ENCODE measurements at regions not wholly inside any gene's neighbourhood (a gene's known extent, or its start where the extent isn't known, plus 50 kb on each side); places are given as distances from the start of the nearest gene placed in this dataset.
"Not testable (repeated sequence)": the region's sequence is repeated elsewhere in the genome, so short reads cannot be mapped to it uniquely, and the experiment has no call there.

GRCh38 chr16:76665571-76666275, 388.5 kb downstream of the CNTNAP4 start:
- no peaks in the 10 kb centered on the region for H3K36me3 ChIP-seq (ENCODE audit: control insufficient read depth, insufficient read depth, low read length)
- H3K9me3 ChIP-seq (ENCODE audit: control insufficient read depth, low read length), result no peaks in the 10 kb centered on the region
- H3K4me3 ChIP-seq (ENCODE audit: extremely low read depth, insufficient read depth, low read length, poor library complexity, severe bottlenecking), result no peak overlapping the region
- no peak overlapping the region for H3K27ac ChIP-seq (ENCODE audit: low read depth, low read length, severe bottlenecking)
- 81 to 100% methylated on average over 1 to 3 of the region's 4 CpGs for WGBS, 2 experiments (ENCODE audit: insufficient coverage in 2 of 2)
- no peaks in the 10 kb centered on the region for H3K4me1 ChIP-seq (ENCODE audit: control insufficient read depth, insufficient read depth, low read length, poor library complexity, severe bottlenecking)

GRCh38 chr16:76668207-76668725, 391.1 kb downstream of the CNTNAP4 start:
- 66 to 76% methylated on average over 4 to 6 of the region's 8 CpGs for WGBS, 2 experiments (ENCODE audit: insufficient coverage in 2 of 2)
- no peaks in the 10 kb centered on the region for H3K4me1 ChIP-seq (ENCODE audit: control insufficient read depth, insufficient read depth, low read length, poor library complexity, severe bottlenecking)
- H3K27ac ChIP-seq (ENCODE audit: low read depth, low read length, severe bottlenecking), result no peak overlapping the region
- no peaks in the 10 kb centered on the region for H3K36me3 ChIP-seq (ENCODE audit: control insufficient read depth, insufficient read depth, low read length)
- H3K4me3 ChIP-seq (ENCODE audit: extremely low read depth, insufficient read depth, low read length, poor library complexity, severe bottlenecking), result no peak overlapping the region
- no peaks in the 10 kb centered on the region for H3K9me3 ChIP-seq (ENCODE audit: control insufficient read depth, low read length)

- H3K9me3 ChIP-seq (ENCODE audit: control insufficient read depth, low read length), result no peaks in the 10 kb centered on the region
- no peak overlapping the region for H3K27ac ChIP-seq (ENCODE audit: low read depth, low read length, severe bottlenecking)
- H3K4me3 ChIP-seq (ENCODE audit: extremely low read depth, insufficient read depth, low read length, poor library complexity, severe bottlenecking), result no peak overlapping the region
- no peaks in the 10 kb centered on the region for H3K36me3 ChIP-seq (ENCODE audit: control insufficient read depth, insufficient read depth, low read length)
- WGBS, 2 experiments (ENCODE audit: insufficient coverage in 2 of 2), result 100% methylated on average over 1 of the region's 3 CpGs; no CpG with 5 or more reads in 1 of the 2 experiments
- no peaks in the 10 kb centered on the region for H3K4me1 ChIP-seq (ENCODE audit: control insufficient read depth, insufficient read depth, low read length, poor library complexity, severe bottlenecking)
Observed at GRCh38 chr16:76669288-76669687, 392.1 kb downstream of the CNTNAP4 start.

GRCh38 chr16:76670125-76670857, 393.1 kb downstream of the CNTNAP4 start:
- H3K4me1 ChIP-seq (ENCODE audit: control insufficient read depth, insufficient read depth, low read length, poor library complexity, severe bottlenecking), result no peaks in the 10 kb centered on the region
- 100% methylated on average over 1 of the region's 5 CpGs for WGBS, 2 experiments (ENCODE audit: insufficient coverage in 2 of 2)
- H3K36me3 ChIP-seq (ENCODE audit: control insufficient read depth, insufficient read depth, low read length), result no peaks in the 10 kb centered on the region
- H3K27ac ChIP-seq (ENCODE audit: low read depth, low read length, severe bottlenecking), result no peak overlapping the region
- H3K4me3 ChIP-seq (ENCODE audit: extremely low read depth, insufficient read depth, low read length, poor library complexity, severe bottlenecking), result no peak overlapping the region
- H3K9me3 ChIP-seq (ENCODE audit: control insufficient read depth, low read length), result no peaks in the 10 kb centered on the region

GRCh38 chr16:76676356-76676755, 399.2 kb downstream of the CNTNAP4 start:
- WGBS, 2 experiments (ENCODE audit: insufficient coverage in 2 of 2), result 62 to 78% methylated on average over 1 of the region's 1 CpG
- Histone ChIP-seq H3K27ac (ENCODE audit: low read depth, low read length, severe bottlenecking) (no peak overlapping the region), H3K36me3 (ENCODE audit: control insufficient read depth, insufficient read depth, low read length) (no peaks in the 10 kb centered on the region), H3K9me3 (ENCODE audit: control insufficient read depth, low read length) (no peaks in the 10 kb centered on the region), H3K4me1 (ENCODE audit: control insufficient read depth, insufficient read depth, low read length, poor library complexity, severe bottlenecking) (no peaks in the 10 kb centered on the region), H3K4me3 (ENCODE audit: extremely low read depth, insufficient read depth, low read length, poor library complexity, severe bottlenecking) (no peak overlapping the region)

GRCh38 chr16:76681296-76681695, 404.1 kb downstream of the CNTNAP4 start:
- H3K4me1 ChIP-seq (ENCODE audit: control insufficient read depth, insufficient read depth, low read length, poor library complexity, severe bottlenecking), result peaks cover 4% of the 10 kb centered on the region
- WGBS, 2 experiments (ENCODE audit: insufficient coverage in 2 of 2), result 80 to 91% methylated on average over 1 to 3 of the region's 4 CpGs
- no peak overlapping the region for H3K4me3 ChIP-seq (ENCODE audit: extremely low read depth, insufficient read depth, low read length, poor library complexity, severe bottlenecking)
- no peaks in the 10 kb centered on the region for H3K9me3 ChIP-seq (ENCODE audit: control insufficient read depth, low read length)
- H3K36me3 ChIP-seq (ENCODE audit: control insufficient read depth, insufficient read depth, low read length), result no peaks in the 10 kb centered on the region
- H3K27ac ChIP-seq (ENCODE audit: low read depth, low read length, severe bottlenecking), result no peak overlapping the region

GRCh38 chr16:76683051-76683450, 405.9 kb downstream of the CNTNAP4 start:
- no peaks in the 10 kb centered on the region for H3K9me3 ChIP-seq (ENCODE audit: control insufficient read depth, low read length)
- no peaks in the 10 kb centered on the region for H3K36me3 ChIP-seq (ENCODE audit: control insufficient read depth, insufficient read depth, low read length)
- no CpG with 5 or more reads among the region's 4 CpGs for WGBS, 2 experiments (ENCODE audit: insufficient coverage in 2 of 2)
- H3K4me3 ChIP-seq (ENCODE audit: extremely low read depth, insufficient read depth, low read length, poor library complexity, severe bottlenecking), result no peak overlapping the region
- H3K27ac ChIP-seq (ENCODE audit: low read depth, low read length, severe bottlenecking), result no peak overlapping the region
- peaks cover 4% of the 10 kb centered on the region for H3K4me1 ChIP-seq (ENCODE audit: control insufficient read depth, insufficient read depth, low read length, poor library complexity, severe bottlenecking)

GRCh38 chr16:76696876-76697275, 419.7 kb downstream of the CNTNAP4 start:
- no peak overlapping the region for H3K27ac ChIP-seq (ENCODE audit: low read depth, low read length, severe bottlenecking)
- no peaks in the 10 kb centered on the region for H3K4me1 ChIP-seq (ENCODE audit: control insufficient read depth, insufficient read depth, low read length, poor library complexity, severe bottlenecking)
- H3K9me3 ChIP-seq (ENCODE audit: control insufficient read depth, low read length), result no peaks in the 10 kb centered on the region
- 76 to 100% methylated on average over 2 of the region's 2 CpGs for WGBS, 2 experiments (ENCODE audit: insufficient coverage in 2 of 2)
- no peak overlapping the region for H3K4me3 ChIP-seq (ENCODE audit: extremely low read depth, insufficient read depth, low read length, poor library complexity, severe bottlenecking)
- H3K36me3 ChIP-seq (ENCODE audit: control insufficient read depth, insufficient read depth, low read length), result no peaks in the 10 kb centered on the region

- no peaks in the 10 kb centered on the region for H3K9me3 ChIP-seq (ENCODE audit: control insufficient read depth, low read length)
- no peaks in the 10 kb centered on the region for H3K4me1 ChIP-seq (ENCODE audit: control insufficient read depth, insufficient read depth, low read length, poor library complexity, severe bottlenecking)
- no peaks in the 10 kb centered on the region for H3K36me3 ChIP-seq (ENCODE audit: control insufficient read depth, insufficient read depth, low read length)
- H3K4me3 ChIP-seq (ENCODE audit: extremely low read depth, insufficient read depth, low read length, poor library complexity, severe bottlenecking), result no peak overlapping the region
- H3K27ac ChIP-seq (ENCODE audit: low read depth, low read length, severe bottlenecking), result no peak overlapping the region
Observed at GRCh38 chr16:76705892-76706291, 428.7 kb downstream of the CNTNAP4 start.

- no peaks in the 10 kb centered on the region for H3K9me3 ChIP-seq (ENCODE audit: control insufficient read depth, low read length)
- no peaks in the 10 kb centered on the region for H3K36me3 ChIP-seq (ENCODE audit: control insufficient read depth, insufficient read depth, low read length)
- no peak overlapping the region for H3K27ac ChIP-seq (ENCODE audit: low read depth, low read length, severe bottlenecking)
- H3K4me3 ChIP-seq (ENCODE audit: extremely low read depth, insufficient read depth, low read length, poor library complexity, severe bottlenecking), result no peak overlapping the region
- H3K4me1 ChIP-seq (ENCODE audit: control insufficient read depth, insufficient read depth, low read length, poor library complexity, severe bottlenecking), result no peaks in the 10 kb centered on the region
- WGBS, 2 experiments (ENCODE audit: insufficient coverage in 2 of 2), result no CpG with 5 or more reads among the region's 1 CpG
Observed at GRCh38 chr16:76713191-76713590, 436.0 kb downstream of the CNTNAP4 start.

- H3K4me3 ChIP-seq (ENCODE audit: extremely low read depth, insufficient read depth, low read length, poor library complexity, severe bottlenecking); H3K4me1 ChIP-seq (ENCODE audit: control insufficient read depth, insufficient read depth, low read length, poor library complexity, severe bottlenecking); H3K36me3 ChIP-seq (ENCODE audit: control insufficient read depth, insufficient read depth, low read length); H3K9me3 ChIP-seq (ENCODE audit: control insufficient read depth, low read length); H3K27ac ChIP-seq (ENCODE audit: low read depth, low read length, severe bottlenecking): not testable (repeated sequence)
- 85 to 100% methylated on average over 1 to 3 of the region's 5 CpGs for WGBS, 2 experiments (ENCODE audit: insufficient coverage in 2 of 2)
Observed at GRCh38 chr16:76716251-76716650, 439.1 kb downstream of the CNTNAP4 start.
